ENCODE measurements at regions not wholly inside any gene's neighbourhood (a gene's known extent, or its start where the extent isn't known, plus 50 kb on each side); places are given as distances from the start of the nearest gene placed in this dataset.

DNA sequence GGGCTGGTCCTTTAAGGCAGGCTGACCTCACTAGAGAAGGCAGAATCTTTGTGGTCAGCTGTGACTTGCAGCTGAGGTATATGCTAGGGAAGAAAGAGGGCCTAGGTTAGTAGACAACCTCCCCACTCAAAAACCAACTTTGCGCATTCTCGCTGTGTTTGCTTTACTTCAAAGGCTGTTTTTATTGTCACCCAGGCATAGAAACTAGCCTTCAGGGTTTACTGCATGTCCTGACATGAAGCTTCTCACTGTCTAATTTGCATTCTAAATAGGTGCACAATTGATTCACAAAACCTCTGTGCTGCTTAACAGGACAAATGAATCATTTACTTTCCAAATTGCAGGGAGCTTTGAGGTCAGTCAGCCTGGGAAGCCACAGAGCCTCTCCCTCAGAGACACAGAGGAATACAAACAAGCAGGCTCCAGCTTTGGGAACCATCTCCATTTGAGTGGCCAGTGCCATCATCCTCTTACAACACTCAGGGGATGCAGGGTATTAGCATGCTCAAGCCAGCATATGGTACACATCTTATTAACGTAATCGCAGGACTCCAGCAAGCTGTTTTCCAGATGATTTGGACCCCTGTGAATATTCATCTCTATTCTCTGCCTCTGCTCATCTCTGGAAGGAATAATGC lies 596.4 kb upstream of the GHITM start (continued):
- TF ChIP-seq EP300 (IDR thresholded peaks at IDR 0.05; ENCODE audit: borderline replicate concordance in 1 of 2, low read depth in 2 of 2, low read length in 2 of 2) (no peak), RFX5 (IDR thresholded peaks at IDR 0.05; ENCODE audit: borderline replicate concordance, low read depth, low read length) (no peak), SIX5 (IDR thresholded peaks at IDR 0.05; ENCODE audit: low read depth, low read length) (no peak)
